Osteoblast (primary cell): ENCODE measurements at regions not wholly inside any gene's neighbourhood (a gene's known extent, or its start where the extent isn't known, plus 50 kb on each side); places are given as distances from the start of the nearest gene placed in this dataset.
"Not testable (repeated sequence)": the region's sequence is repeated elsewhere in the genome, so short reads cannot be mapped to it uniquely, and the experiment has no call there.

Experiments
- DNase-seq: peaks from one replicate; pipeline ENCODE4 v3.0.0; 2011; ENCODE audit warnings: low spot score, mixed read lengths; ENCODE audit not compliant: insufficient read length; ENCODE audit errors: missing footprints
- H2AFZ ChIP-seq: 2 replicates; pipeline ENCODE4 v1.6.0; 2011; ENCODE audit warnings: mild to moderate bottlenecking, low read length
- H3K27ac ChIP-seq: 2 replicates; pipeline ENCODE4 v1.5.1; 2011; ENCODE audit warnings: mild to moderate bottlenecking, low read depth, low read length, moderate library complexity
- H3K27me3 ChIP-seq: 2 replicates; pipeline ENCODE4 v1.6.0; 2012; ENCODE audit warnings: mild to moderate bottlenecking, control low read depth, inconsistent platforms, low read length, moderate library complexity; ENCODE audit not compliant: insufficient read depth
- H3K36me3 ChIP-seq: 2 replicates; pipeline ENCODE4 v1.5.1; 2011; ENCODE audit warnings: mild to moderate bottlenecking, low read length, control low read depth, moderate library complexity; ENCODE audit not compliant: insufficient read depth
- H3K4me1 ChIP-seq: 2 replicates; pipeline ENCODE4 v1.5.1; 2011; ENCODE audit warnings: mild to moderate bottlenecking, low read length, control low read depth, moderate library complexity; ENCODE audit not compliant: insufficient read depth
- H3K4me2 ChIP-seq: 2 replicates; pipeline ENCODE4 v1.6.0; 2011; ENCODE audit warnings: mild to moderate bottlenecking, low read length; ENCODE audit not compliant: insufficient read depth
- H3K4me3 ChIP-seq: fragments of 200-600 bp; sonication (generic); 3 replicates; pipeline ENCODE4 v1.5.1; 2012; ENCODE audit warnings: mild to moderate bottlenecking, low read length, inconsistent platforms; ENCODE audit not compliant: insufficient read depth
- H3K79me2 ChIP-seq: 2 replicates; pipeline ENCODE4 v1.6.0; 2012; ENCODE audit warnings: mild to moderate bottlenecking, low read length, control low read depth, inconsistent platforms; ENCODE audit not compliant: insufficient read depth
- H3K9me3 ChIP-seq: 2 replicates; pipeline ENCODE4 v1.5.1; 2011; ENCODE audit warnings: low read depth, low read length, control low read depth
- H4K20me1 ChIP-seq: 2 replicates; pipeline ENCODE4 v1.6.0; 2012; ENCODE audit warnings: mild to moderate bottlenecking, low read length, control low read depth; ENCODE audit not compliant: insufficient read depth
- TF ChIP-seq, protein P1 (sequence below): IDR thresholded peaks from 2 replicates; pipeline ENCODE4 v1.5.1; 2011; ENCODE audit warnings: mild to moderate bottlenecking, low read depth, low read length, moderate library complexity; ENCODE audit errors: extremely low read depth

DNA sequence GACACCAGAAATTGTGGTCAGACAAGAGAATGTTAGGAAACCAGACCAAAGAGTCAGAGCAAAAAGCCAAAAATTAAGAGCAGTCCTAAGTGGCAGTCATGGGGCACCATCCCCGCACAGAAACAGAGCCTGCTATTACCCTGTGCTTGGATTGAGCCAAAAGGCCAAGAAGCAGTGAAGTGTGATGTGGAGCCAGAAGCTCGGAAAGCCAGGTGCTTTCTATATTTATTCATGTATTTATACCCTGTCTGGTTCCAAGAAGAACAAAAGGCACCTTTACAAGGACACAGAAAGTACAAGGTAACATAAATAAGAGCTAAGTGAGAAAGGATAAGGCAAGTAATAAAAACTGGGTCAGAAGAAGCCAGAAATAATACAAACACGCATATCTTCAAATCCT lies 336.2 kb upstream of the CNR1 start:
- no peaks in the 10 kb centered on the region for H3K79me2 ChIP-seq
- no peaks in the 10 kb centered on the region for H3K9me3 ChIP-seq
- DNase-seq, result no peak
- no peak overlapping the region for H3K4me3 ChIP-seq
- no peak overlapping the region for H3K27ac ChIP-seq
- no peaks in the 10 kb centered on the region for H3K27me3 ChIP-seq
- no peak overlapping the region for H3K4me2 ChIP-seq
- no peaks in the 10 kb centered on the region for H3K4me1 ChIP-seq
- TF ChIP-seq, protein P1, sequence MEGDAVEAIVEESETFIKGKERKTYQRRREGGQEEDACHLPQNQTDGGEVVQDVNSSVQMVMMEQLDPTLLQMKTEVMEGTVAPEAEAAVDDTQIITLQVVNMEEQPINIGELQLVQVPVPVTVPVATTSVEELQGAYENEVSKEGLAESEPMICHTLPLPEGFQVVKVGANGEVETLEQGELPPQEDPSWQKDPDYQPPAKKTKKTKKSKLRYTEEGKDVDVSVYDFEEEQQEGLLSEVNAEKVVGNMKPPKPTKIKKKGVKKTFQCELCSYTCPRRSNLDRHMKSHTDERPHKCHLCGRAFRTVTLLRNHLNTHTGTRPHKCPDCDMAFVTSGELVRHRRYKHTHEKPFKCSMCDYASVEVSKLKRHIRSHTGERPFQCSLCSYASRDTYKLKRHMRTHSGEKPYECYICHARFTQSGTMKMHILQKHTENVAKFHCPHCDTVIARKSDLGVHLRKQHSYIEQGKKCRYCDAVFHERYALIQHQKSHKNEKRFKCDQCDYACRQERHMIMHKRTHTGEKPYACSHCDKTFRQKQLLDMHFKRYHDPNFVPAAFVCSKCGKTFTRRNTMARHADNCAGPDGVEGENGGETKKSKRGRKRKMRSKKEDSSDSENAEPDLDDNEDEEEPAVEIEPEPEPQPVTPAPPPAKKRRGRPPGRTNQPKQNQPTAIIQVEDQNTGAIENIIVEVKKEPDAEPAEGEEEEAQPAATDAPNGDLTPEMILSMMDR, result no peak
- H3K36me3 ChIP-seq, result no peaks in the 10 kb centered on the region
- H2AFZ ChIP-seq, result no peak overlapping the region
- no peaks in the 10 kb centered on the region for H4K20me1 ChIP-seq

DNA sequence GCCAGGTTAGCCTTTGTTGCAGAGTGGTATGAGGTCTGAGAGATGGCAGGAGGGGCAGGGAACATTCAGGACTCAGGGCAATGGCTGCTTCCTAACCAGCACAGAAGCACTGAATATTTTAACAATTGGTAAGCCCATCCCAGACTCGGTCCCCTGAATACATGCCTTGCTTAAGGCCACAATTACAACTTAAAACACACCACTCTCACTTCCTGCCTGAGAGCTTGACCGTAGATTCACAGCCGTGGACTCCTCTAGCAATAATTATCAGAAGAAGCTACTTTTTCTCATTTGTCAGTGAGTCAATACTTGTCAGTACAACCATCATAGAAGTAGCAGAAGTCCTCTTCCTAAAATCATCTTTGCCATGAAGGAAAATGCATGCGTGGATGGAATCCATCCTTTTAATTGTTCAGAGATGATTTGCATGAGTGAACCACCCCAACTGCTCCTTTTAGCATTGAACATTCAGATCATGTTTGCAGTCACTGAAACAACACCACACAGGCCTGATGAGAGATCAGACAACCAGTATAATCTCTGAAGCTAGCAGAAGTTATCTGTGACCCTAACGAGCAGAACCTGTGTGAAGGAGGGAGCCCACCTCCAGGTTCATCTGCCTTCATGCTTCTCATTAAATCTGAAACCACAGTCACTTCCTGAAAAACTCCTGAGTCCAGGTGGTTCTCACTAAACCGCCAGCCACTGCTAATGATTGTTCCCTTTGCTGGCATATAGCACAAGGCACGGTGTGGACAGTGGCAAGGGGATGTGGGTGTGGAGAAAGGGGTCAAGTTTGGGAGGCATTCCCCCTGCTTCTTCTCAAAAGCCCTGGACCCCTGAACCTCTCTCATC lies 333.9 kb upstream of the CNR1 start:
- Histone ChIP-seq H4K20me1 (no peaks in the 10 kb centered on the region), H3K79me2 (no peaks in the 10 kb centered on the region), H2AFZ (no peak overlapping the region), H3K4me2 (no peak overlapping the region), H3K36me3 (no peaks in the 10 kb centered on the region), H3K4me1 (no peaks in the 10 kb centered on the region), H3K4me3 (no peak overlapping the region), H3K9me3 (no peaks in the 10 kb centered on the region), H3K27ac (no peak overlapping the region), H3K27me3 (no peaks in the 10 kb centered on the region)
- no peak for DNase-seq
- TF ChIP-seq, protein P1, result no peak

GRCh38 chr6:88499436-88499835 lies 333.3 kb upstream of the CNR1 start:
- H3K27me3 ChIP-seq, result no peaks in the 10 kb centered on the region
- no peak overlapping the region for H3K4me3 ChIP-seq
- DNase-seq, result no peak
- no peaks in the 10 kb centered on the region for H3K9me3 ChIP-seq
- H4K20me1 ChIP-seq, result no peaks in the 10 kb centered on the region
- H3K4me1 ChIP-seq, result no peaks in the 10 kb centered on the region
- no peaks in the 10 kb centered on the region for H3K79me2 ChIP-seq
- H3K27ac ChIP-seq, result no peak overlapping the region
- no peak overlapping the region for H3K4me2 ChIP-seq
- no peak overlapping the region for H2AFZ ChIP-seq
- TF ChIP-seq, protein P1, result no peak
- no peaks in the 10 kb centered on the region for H3K36me3 ChIP-seq

GRCh38 chr6:88497403-88497802 lies 331.3 kb upstream of the CNR1 start:
- not testable (repeated sequence) for H3K27me3 ChIP-seq, H3K27ac ChIP-seq, H3K4me2 ChIP-seq, H3K79me2 ChIP-seq, H3K4me3 ChIP-seq, H4K20me1 ChIP-seq, H2AFZ ChIP-seq, H3K4me1 ChIP-seq, H3K36me3 ChIP-seq, DNase-seq, H3K9me3 ChIP-seq
